ENCODE measurements at regions not wholly inside any gene's neighbourhood (a gene's known extent, or its start where the extent isn't known, plus 50 kb on each side); places are given as distances from the start of the nearest gene placed in this dataset.

GRCh38 chr16:62907562-62907961 is 871.3 kb upstream of the CDH8 start:
- H3K4me3 ChIP-seq (ENCODE audit: low read depth, low read length) = no peak overlapping the region
- TF ChIP-seq CTCF (IDR thresholded peaks at IDR 0.05; ENCODE audit: insufficient read depth, low read depth, low read length) = no peak
- no peak for DNase-seq (ENCODE audit: low read depth)

GRCh38 chr16:62903961-62904502 is 867.8 kb upstream of the CDH8 start:
- TF ChIP-seq CTCF (IDR thresholded peaks at IDR 0.05; ENCODE audit: insufficient read depth, low read depth, low read length) = no peak
- no peak overlapping the region for H3K4me3 ChIP-seq (ENCODE audit: low read depth, low read length)
- DNase-seq (ENCODE audit: low read depth) = no peak

DNA sequence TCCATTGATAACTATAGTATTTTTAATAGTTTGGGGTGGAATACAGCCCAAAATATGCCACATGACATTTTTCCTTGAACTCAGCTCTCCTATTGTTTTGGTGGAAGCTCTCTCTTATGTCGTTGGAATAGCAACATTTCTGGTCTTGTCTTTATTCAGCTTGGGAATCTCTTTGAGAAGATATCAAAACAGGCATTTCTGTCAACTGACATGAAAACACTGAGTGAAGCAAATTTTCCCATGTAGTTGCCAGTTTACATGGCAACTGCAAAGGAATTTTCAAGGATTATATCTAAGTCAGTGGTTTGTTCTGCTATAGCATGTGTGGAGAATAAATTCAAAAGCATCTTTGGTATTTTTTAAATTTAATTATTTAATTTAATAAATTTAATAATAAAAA is 863.5 kb upstream of the CDH8 start:
- H3K4me3 ChIP-seq (ENCODE audit: low read depth, low read length) = no peak overlapping the region
- no peak for DNase-seq (ENCODE audit: low read depth)
- TF ChIP-seq CTCF (IDR thresholded peaks at IDR 0.05; ENCODE audit: insufficient read depth, low read depth, low read length) = no peak

DNA sequence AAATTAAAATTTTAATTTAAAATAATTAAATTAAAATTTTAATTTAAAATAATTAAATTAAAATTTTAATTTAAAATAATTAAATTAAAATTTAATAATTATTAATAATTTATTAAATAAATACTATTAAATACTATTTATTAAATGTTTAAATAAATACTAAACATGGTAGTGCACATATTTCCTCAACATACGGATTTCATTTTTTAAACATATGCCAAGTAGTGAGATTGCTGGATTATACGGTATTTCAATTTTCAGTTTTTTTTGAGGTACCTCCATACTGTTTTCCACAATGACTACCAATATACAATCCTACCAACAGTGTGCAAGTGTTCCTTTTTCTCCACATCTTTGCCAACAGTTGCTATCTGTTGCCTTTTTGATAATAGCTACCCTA is 852.9 kb upstream of the CDH8 start:
- no peak for TF ChIP-seq CTCF (IDR thresholded peaks at IDR 0.05; ENCODE audit: insufficient read depth, low read depth, low read length)
- H3K4me3 ChIP-seq (ENCODE audit: low read depth, low read length) = no peak overlapping the region
- no peak for DNase-seq (ENCODE audit: low read depth)

- no peak for TF ChIP-seq CTCF (IDR thresholded peaks at IDR 0.05; ENCODE audit: insufficient read depth, low read depth, low read length)
- DNase-seq (ENCODE audit: low read depth) = no peak
- H3K4me3 ChIP-seq (ENCODE audit: low read depth, low read length) = no peak overlapping the region
Observed at GRCh38 chr16:62883509-62883908, 847.3 kb upstream of the CDH8 start.

DNA sequence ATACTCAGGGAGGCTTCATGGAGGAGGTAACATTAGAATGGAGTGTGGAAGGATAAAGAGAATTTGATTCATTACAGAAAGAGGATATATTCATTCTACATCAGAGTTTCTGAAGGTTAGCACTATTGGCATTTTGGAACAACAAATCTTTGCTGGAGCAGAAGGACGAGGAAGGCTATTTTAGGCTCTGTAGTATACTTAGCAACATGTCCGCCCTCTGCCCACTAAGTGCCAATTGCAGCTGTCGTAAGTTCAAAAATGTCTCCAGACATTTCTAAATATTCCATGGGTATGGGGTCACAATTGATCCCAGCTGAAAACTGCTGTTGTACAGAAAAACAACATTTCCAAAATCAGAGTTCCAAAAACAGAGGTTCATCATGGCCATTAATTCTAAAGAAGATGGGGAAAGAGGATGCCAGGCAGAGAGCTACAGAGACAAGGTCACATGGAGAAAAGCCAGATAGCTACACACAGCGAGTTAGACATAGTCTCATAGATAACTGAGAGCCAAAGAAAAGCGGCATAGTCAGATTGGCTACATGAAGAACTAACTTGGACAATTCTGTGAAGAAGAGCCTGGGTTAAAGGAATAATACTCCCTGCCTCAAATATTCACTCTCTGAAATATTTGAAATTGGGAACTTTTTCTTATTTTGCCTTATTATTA is 846.4 kb upstream of the CDH8 start:
- H3K4me3 ChIP-seq (ENCODE audit: low read depth, low read length) = no peak overlapping the region
- TF ChIP-seq CTCF (IDR thresholded peaks at IDR 0.05; ENCODE audit: insufficient read depth, low read depth, low read length) = no peak
- no peak for DNase-seq (ENCODE audit: low read depth)

DNA sequence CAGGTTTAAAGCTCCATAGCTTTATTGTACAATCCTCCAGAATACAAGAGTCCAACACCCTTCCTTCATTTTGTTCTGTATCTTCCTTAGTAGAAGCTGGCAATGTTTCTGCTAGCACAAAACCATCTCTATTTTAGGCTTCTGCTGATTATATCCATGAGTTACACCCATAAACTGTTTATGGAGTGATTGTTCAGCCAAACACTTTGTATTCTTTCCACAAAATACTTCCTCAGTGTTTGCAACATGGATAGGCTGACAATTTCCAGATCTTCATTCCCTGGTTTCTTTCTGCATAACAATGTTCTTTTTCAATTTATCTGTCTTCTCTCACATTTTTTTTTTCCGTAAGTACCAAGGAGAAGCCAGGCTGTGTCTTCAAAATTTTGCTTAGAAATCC is 839.9 kb upstream of the CDH8 start:
- DNase-seq (ENCODE audit: low read depth) = no peak
- no peak overlapping the region for H3K4me3 ChIP-seq (ENCODE audit: low read depth, low read length)
- no peak for TF ChIP-seq CTCF (IDR thresholded peaks at IDR 0.05; ENCODE audit: insufficient read depth, low read depth, low read length)

Data from fibroblast of villous mesenchyme (primary cell).